ENCODE measurements at regions not wholly inside any gene's neighbourhood (a gene's known extent, or its start where the extent isn't known, plus 50 kb on each side); places are given as distances from the start of the nearest gene placed in this dataset.

- no peak overlapping the region for H3K4me3 ChIP-seq
- in situ Hi-C loops (cut with MboI) (no loop called here), intact Hi-C loops (cut with micrococcal nuclease) (no loop called here)
- no peak overlapping the region for H3K4me2 ChIP-seq (ENCODE audit: insufficient read depth, low read length)
- WGBS (ENCODE audit: insufficient coverage, low coverage, missing lambda C conversion rate), result 2% methylated on average over 6 of the region's 7 CpGs
- H3K9ac ChIP-seq (ENCODE audit: insufficient read depth in 1 of 2, low read depth in 2 of 2, low read length in 2 of 2), result no peak overlapping the region
- POLR2A ChIA-PET, result no interaction called here
- H3K9me1 ChIP-seq (ENCODE audit: control insufficient read depth, insufficient read depth, low read length), result no peaks in the 10 kb centered on the region
- H3K36me3 ChIP-seq (ENCODE audit: control insufficient read depth, insufficient read depth, low read length), result no peaks in the 10 kb centered on the region
- no peaks in the 10 kb centered on the region for H3K79me2 ChIP-seq (ENCODE audit: control insufficient read depth, insufficient read depth, low read length)
- FAIRE-seq (no peak), DNase-seq (ENCODE audit: extremely low read depth in 1 of 4, low spot score in 3 of 4) (no peak), ATAC-seq (no peak)
- H3K4me1 ChIP-seq (replicated peaks in 1 of 2; ENCODE audit: control insufficient read depth in 2 of 2, insufficient read depth in 2 of 2, low read length in 2 of 2), result no peaks in the 10 kb centered on the region
- H2AFZ ChIP-seq (ENCODE audit: low read depth, low read length), result no peak overlapping the region
- H3K27ac ChIP-seq (ENCODE audit: extremely low read depth, low read depth, low read length), result no peak overlapping the region
- H3K27me3 ChIP-seq (ENCODE audit: control insufficient read depth in 2 of 2, insufficient read depth in 2 of 2, low read length in 2 of 2), result peaks cover 20 to 35% of the 10 kb centered on the region in 2 experiments
- no peaks in the 10 kb centered on the region for H3K9me3 ChIP-seq (replicated peaks; ENCODE audit: control insufficient read depth, insufficient read depth, low read depth, low read length)
- TF ChIP-seq KDM4B (IDR thresholded peaks at IDR 0.05; ENCODE audit: borderline replicate concordance in 2 of 2, low read depth in 1 of 2) (no peak), CUX1 (CRISPR knock-in tag; IDR thresholded peaks at IDR 0.05) (no peak), GABPB1 (CRISPR knock-in tag; IDR thresholded peaks at IDR 0.05) (no peak), RNF2 (IDR thresholded peaks at IDR 0.05) (no peak), FOSL1 (tag; conservative IDR thresholded peaks at IDR 0.05) (no peak), CTBP1 (IDR thresholded peaks at IDR 0.05; ENCODE audit: borderline replicate concordance) (no peak), ZMIZ1 (IDR thresholded peaks at IDR 0.05; ENCODE audit: low read depth in 2 of 2, low read length in 2 of 2) (no peak)
- TF ChIP-seq, protein P1, sequence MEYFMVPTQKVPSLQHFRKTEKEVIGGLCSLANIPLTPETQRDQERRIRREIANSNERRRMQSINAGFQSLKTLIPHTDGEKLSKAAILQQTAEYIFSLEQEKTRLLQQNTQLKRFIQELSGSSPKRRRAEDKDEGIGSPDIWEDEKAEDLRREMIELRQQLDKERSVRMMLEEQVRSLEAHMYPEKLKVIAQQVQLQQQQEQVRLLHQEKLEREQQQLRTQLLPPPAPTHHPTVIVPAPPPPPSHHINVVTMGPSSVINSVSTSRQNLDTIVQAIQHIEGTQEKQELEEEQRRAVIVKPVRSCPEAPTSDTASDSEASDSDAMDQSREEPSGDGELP (CRISPR knock-in tag; IDR thresholded peaks at IDR 0.05; ENCODE audit: borderline replicate concordance), result no peak
- CTCF ChIA-PET (ENCODE audit: low intra/inter-chr PET ratio), result no interaction called here
- no TSS peak for BruUV-seq (replicated peaks)
- H4K20me1 ChIP-seq (replicated peaks; ENCODE audit: control insufficient read depth, insufficient read depth, low read length), result no peaks in the 10 kb centered on the region
Observed at GRCh38 chr1:223007935-223008334, 135.1 kb downstream of the TLR5 start.
